ENCODE measurements at regions not wholly inside any gene's neighbourhood (a gene's known extent, or its start where the extent isn't known, plus 50 kb on each side); places are given as distances from the start of the nearest gene placed in this dataset.

DNA sequence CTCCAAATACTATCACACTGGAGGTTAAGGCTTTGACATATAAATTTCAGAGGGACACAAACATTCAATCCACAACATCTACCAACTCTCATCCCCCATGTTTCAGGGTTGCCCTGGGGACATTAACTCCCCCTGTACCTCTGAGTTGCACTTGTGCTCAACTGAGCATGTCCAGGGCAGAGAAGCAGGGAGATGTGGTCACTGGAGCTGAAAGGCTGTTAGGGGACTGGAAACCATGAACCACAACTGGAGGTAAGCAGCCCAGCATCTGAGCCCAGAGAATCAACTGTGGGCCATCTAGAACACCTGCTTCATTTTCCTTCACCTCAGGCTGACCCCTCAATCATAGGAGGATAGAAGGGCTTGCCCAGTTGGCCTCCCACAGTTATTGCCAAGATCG is 641.1 kb downstream of the MID1IP1 start:
- TF ChIP-seq YY1 (tag by site-specific recombination; IDR thresholded peaks at IDR 0.05) (no peak), ZNF677 (tag by site-specific recombination; IDR thresholded peaks at IDR 0.05) (no peak), ZNF175 (tag by site-specific recombination; IDR thresholded peaks at IDR 0.05) (no peak), ZBTB8A (tag by site-specific recombination; IDR thresholded peaks at IDR 0.05) (no peak), ZNF510 (tag by site-specific recombination; IDR thresholded peaks at IDR 0.05; ENCODE audit: insufficient replicate concordance) (no peak), ZNF596 (tag by site-specific recombination; IDR thresholded peaks at IDR 0.05) (no peak), ZBTB21 (tag by site-specific recombination; IDR thresholded peaks at IDR 0.05) (no peak), ZNF184 (tag by site-specific recombination; IDR thresholded peaks at IDR 0.05) (no peak), IKZF3 (tag by site-specific recombination; IDR thresholded peaks at IDR 0.05) (no peak), ZFP3 (tag by site-specific recombination; IDR thresholded peaks at IDR 0.05; ENCODE audit: low read depth) (no peak)
- TF ChIP-seq, protein P1, sequence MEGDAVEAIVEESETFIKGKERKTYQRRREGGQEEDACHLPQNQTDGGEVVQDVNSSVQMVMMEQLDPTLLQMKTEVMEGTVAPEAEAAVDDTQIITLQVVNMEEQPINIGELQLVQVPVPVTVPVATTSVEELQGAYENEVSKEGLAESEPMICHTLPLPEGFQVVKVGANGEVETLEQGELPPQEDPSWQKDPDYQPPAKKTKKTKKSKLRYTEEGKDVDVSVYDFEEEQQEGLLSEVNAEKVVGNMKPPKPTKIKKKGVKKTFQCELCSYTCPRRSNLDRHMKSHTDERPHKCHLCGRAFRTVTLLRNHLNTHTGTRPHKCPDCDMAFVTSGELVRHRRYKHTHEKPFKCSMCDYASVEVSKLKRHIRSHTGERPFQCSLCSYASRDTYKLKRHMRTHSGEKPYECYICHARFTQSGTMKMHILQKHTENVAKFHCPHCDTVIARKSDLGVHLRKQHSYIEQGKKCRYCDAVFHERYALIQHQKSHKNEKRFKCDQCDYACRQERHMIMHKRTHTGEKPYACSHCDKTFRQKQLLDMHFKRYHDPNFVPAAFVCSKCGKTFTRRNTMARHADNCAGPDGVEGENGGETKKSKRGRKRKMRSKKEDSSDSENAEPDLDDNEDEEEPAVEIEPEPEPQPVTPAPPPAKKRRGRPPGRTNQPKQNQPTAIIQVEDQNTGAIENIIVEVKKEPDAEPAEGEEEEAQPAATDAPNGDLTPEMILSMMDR (tag by site-specific recombination; IDR thresholded peaks at IDR 0.05): no peak
- TF ChIP-seq, protein P2, sequence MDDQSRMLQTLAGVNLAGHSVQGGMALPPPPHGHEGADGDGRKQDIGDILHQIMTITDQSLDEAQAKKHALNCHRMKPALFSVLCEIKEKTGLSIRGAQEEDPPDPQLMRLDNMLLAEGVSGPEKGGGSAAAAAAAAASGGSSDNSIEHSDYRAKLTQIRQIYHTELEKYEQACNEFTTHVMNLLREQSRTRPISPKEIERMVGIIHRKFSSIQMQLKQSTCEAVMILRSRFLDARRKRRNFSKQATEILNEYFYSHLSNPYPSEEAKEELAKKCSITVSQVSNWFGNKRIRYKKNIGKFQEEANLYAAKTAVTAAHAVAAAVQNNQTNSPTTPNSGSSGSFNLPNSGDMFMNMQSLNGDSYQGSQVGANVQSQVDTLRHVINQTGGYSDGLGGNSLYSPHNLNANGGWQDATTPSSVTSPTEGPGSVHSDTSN (CRISPR knock-in tag; IDR thresholded peaks at IDR 0.05): no peak
- TF ChIP-seq, protein P3, sequence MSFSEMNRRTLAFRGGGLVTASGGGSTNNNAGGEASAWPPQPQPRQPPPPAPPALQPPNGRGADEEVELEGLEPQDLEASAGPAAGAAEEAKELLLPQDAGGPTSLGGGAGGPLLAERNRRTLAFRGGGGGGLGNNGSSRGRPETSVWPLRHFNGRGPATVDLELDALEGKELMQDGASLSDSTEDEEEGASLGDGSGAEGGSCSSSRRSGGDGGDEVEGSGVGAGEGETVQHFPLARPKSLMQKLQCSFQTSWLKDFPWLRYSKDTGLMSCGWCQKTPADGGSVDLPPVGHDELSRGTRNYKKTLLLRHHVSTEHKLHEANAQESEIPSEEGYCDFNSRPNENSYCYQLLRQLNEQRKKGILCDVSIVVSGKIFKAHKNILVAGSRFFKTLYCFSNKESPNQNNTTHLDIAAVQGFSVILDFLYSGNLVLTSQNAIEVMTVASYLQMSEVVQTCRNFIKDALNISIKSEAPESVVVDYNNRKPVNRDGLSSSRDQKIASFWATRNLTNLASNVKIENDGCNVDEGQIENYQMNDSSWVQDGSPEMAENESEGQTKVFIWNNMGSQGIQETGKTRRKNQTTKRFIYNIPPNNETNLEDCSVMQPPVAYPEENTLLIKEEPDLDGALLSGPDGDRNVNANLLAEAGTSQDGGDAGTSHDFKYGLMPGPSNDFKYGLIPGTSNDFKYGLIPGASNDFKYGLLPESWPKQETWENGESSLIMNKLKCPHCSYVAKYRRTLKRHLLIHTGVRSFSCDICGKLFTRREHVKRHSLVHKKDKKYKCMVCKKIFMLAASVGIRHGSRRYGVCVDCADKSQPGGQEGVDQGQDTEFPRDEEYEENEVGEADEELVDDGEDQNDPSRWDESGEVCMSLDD (tag by site-specific recombination; IDR thresholded peaks at IDR 0.05): no peak
- TF ChIP-seq, protein P4, sequence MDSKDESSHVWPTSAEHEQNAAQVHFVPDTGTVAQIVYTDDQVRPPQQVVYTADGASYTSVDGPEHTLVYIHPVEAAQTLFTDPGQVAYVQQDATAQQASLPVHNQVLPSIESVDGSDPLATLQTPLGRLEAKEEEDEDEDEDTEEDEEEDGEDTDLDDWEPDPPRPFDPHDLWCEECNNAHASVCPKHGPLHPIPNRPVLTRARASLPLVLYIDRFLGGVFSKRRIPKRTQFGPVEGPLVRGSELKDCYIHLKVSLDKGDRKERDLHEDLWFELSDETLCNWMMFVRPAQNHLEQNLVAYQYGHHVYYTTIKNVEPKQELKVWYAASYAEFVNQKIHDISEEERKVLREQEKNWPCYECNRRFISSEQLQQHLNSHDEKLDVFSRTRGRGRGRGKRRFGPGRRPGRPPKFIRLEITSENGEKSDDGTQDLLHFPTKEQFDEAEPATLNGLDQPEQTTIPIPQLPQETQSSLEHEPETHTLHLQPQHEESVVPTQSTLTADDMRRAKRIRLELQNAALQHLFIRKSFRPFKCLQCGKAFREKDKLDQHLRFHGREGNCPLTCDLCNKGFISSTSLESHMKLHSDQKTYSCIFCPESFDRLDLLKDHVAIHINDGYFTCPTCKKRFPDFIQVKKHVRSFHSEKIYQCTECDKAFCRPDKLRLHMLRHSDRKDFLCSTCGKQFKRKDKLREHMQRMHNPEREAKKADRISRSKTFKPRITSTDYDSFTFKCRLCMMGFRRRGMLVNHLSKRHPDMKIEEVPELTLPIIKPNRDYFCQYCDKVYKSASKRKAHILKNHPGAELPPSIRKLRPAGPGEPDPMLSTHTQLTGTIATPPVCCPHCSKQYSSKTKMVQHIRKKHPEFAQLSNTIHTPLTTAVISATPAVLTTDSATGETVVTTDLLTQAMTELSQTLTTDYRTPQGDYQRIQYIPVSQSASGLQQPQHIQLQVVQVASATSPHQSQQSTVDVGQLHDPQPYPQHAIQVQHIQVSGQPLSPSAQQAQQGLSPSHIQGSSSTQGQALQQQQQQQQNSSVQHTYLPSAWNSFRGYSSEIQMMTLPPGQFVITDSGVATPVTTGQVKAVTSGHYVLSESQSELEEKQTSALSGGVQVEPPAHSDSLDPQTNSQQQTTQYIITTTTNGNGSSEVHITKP (tag by site-specific recombination; IDR thresholded peaks at IDR 0.05): no peak

All from HEK293 (cell line).